ENCODE measurements at regions not wholly inside any gene's neighbourhood (a gene's known extent, or its start where the extent isn't known, plus 50 kb on each side); places are given as distances from the start of the nearest gene placed in this dataset.

GRCh38 chr6:22021966-22022365 lies 274.9 kb downstream of the PRL start:
- Mint-ChIP-seq H3K4me1 (peaks cover 30% of the 10 kb centered on the region), H3K27ac (peak overlapping the region; percentile 8), H3K9me3 (peaks cover 6% of the 10 kb centered on the region), H3K36me3 (ENCODE audit: low read depth) (peaks cover 7% of the 10 kb centered on the region), H3K4me3 (no peak overlapping the region), H3K27me3 (ENCODE audit: insufficient read depth) (no peaks in the 10 kb centered on the region)
- no peak overlapping the region for H3K9ac ChIP-seq (ENCODE audit: extremely low read depth, low read length, poor library complexity, severe bottlenecking)
- no peak for DNase-seq
- H3K4me1 ChIP-seq (ENCODE audit: control insufficient read depth, insufficient read depth, low read length) = peaks cover 25% of the 10 kb centered on the region
- no peaks in the 10 kb centered on the region for H3K27me3 ChIP-seq (ENCODE audit: control insufficient read depth, insufficient read depth, low read length, poor library complexity, severe bottlenecking)
- peak overlapping the region; percentile 42 for H3K4me3 ChIP-seq (ENCODE audit: low read length)
- no peak for TF ChIP-seq CTCF (conservative IDR thresholded peaks at IDR 0.05)
- peaks cover 31% of the 10 kb centered on the region for H3K9me3 ChIP-seq (ENCODE audit: control insufficient read depth, low read length)
- WGBS, 2 experiments (ENCODE audit: insufficient coverage in 1 of 2, insufficient read length in 1 of 2) = 88% methylated on average over 1 of the region's 1 CpG; no CpG with 5 or more reads in 1 of the 2 experiments
- H3K27ac ChIP-seq (ENCODE audit: low read depth, low read length) = no peak overlapping the region
- peaks cover 58% of the 10 kb centered on the region for H3K36me3 ChIP-seq (ENCODE audit: control insufficient read depth, insufficient read depth, low read length)

- Mint-ChIP-seq H3K27me3 (ENCODE audit: insufficient read depth) (no peaks in the 10 kb centered on the region), H3K4me3 (no peak overlapping the region), H3K4me1 (peaks cover 46% of the 10 kb centered on the region), H3K36me3 (ENCODE audit: low read depth) (peaks cover 14% of the 10 kb centered on the region), H3K9me3 (peaks cover 6% of the 10 kb centered on the region), H3K27ac (peak overlapping the region; percentile 81)
- Histone ChIP-seq H3K36me3 (ENCODE audit: control insufficient read depth, insufficient read depth, low read length) (peaks cover 61% of the 10 kb centered on the region), H3K9me3 (ENCODE audit: control insufficient read depth, low read length) (peaks cover 31% of the 10 kb centered on the region), H3K4me1 (ENCODE audit: control insufficient read depth, insufficient read depth, low read length) (peaks cover 27% of the 10 kb centered on the region), H3K4me3 (ENCODE audit: low read length) (no peak overlapping the region), H3K9ac (ENCODE audit: extremely low read depth, low read length, poor library complexity, severe bottlenecking) (no peak overlapping the region), H3K27ac (ENCODE audit: low read depth, low read length) (peak overlapping the region; percentile 76), H3K27me3 (ENCODE audit: control insufficient read depth, insufficient read depth, low read length, poor library complexity, severe bottlenecking) (no peaks in the 10 kb centered on the region)
- DNase-seq = no peak
- WGBS, 2 experiments (ENCODE audit: insufficient coverage in 1 of 2, insufficient read length in 1 of 2) = 79 to 80% methylated on average over 5 of the region's 5 CpGs
- TF ChIP-seq CTCF (conservative IDR thresholded peaks at IDR 0.05) = no peak
These were observed 272.9 kb downstream of the PRL start for GRCh38 chr6:22023937-22024336.

- peak overlapping the region; percentile 91 for H3K27ac ChIP-seq (ENCODE audit: low read depth, low read length)
- H3K4me3 Mint-ChIP-seq = peak overlapping the region; percentile 32
- H3K27me3 Mint-ChIP-seq (ENCODE audit: insufficient read depth) = no peaks in the 10 kb centered on the region
- DNase-seq = no peak
- H3K9me3 ChIP-seq (ENCODE audit: control insufficient read depth, low read length) = peaks cover 27% of the 10 kb centered on the region
- peaks cover 58% of the 10 kb centered on the region for H3K36me3 ChIP-seq (ENCODE audit: control insufficient read depth, insufficient read depth, low read length)
- peaks cover 6% of the 10 kb centered on the region for H3K9me3 Mint-ChIP-seq
- peaks cover 19% of the 10 kb centered on the region for H3K36me3 Mint-ChIP-seq (ENCODE audit: low read depth)
- no peak for TF ChIP-seq CTCF (conservative IDR thresholded peaks at IDR 0.05)
- H3K4me3 ChIP-seq (ENCODE audit: low read length) = peak overlapping the region; percentile 61
- no peaks in the 10 kb centered on the region for H3K27me3 ChIP-seq (ENCODE audit: control insufficient read depth, insufficient read depth, low read length, poor library complexity, severe bottlenecking)
- H3K9ac ChIP-seq (ENCODE audit: extremely low read depth, low read length, poor library complexity, severe bottlenecking) = peak overlapping the region; percentile 69
- H3K4me1 ChIP-seq (ENCODE audit: control insufficient read depth, insufficient read depth, low read length) = peaks cover 27% of the 10 kb centered on the region
- H3K4me1 Mint-ChIP-seq = peaks cover 50% of the 10 kb centered on the region
- WGBS, 2 experiments (ENCODE audit: insufficient coverage in 1 of 2, insufficient read length in 1 of 2) = 31 to 38% methylated on average over 1 to 4 of the region's 4 CpGs
- H3K27ac Mint-ChIP-seq = peak overlapping the region; percentile 97
These were observed 271.8 kb downstream of the PRL start for GRCh38 chr6:22024973-22025467.

Data from endodermal cell (in vitro differentiated cells).